ENCODE measurements at regions not wholly inside any gene's neighbourhood (a gene's known extent, or its start where the extent isn't known, plus 50 kb on each side); places are given as distances from the start of the nearest gene placed in this dataset.

GRCh38 chr17:79545251-79546005 lies 65.4 kb downstream of the RBFOX3 start:
- DNase-seq (ENCODE audit: low spot score) (no peak), ATAC-seq (ENCODE audit: low FRiP score) (no peak)
- TF ChIP-seq, protein P1, sequence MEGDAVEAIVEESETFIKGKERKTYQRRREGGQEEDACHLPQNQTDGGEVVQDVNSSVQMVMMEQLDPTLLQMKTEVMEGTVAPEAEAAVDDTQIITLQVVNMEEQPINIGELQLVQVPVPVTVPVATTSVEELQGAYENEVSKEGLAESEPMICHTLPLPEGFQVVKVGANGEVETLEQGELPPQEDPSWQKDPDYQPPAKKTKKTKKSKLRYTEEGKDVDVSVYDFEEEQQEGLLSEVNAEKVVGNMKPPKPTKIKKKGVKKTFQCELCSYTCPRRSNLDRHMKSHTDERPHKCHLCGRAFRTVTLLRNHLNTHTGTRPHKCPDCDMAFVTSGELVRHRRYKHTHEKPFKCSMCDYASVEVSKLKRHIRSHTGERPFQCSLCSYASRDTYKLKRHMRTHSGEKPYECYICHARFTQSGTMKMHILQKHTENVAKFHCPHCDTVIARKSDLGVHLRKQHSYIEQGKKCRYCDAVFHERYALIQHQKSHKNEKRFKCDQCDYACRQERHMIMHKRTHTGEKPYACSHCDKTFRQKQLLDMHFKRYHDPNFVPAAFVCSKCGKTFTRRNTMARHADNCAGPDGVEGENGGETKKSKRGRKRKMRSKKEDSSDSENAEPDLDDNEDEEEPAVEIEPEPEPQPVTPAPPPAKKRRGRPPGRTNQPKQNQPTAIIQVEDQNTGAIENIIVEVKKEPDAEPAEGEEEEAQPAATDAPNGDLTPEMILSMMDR (IDR thresholded peaks at IDR 0.05), result no peak

- ATAC-seq (ENCODE audit: low FRiP score) (no peak), DNase-seq (ENCODE audit: low spot score) (no peak)
- TF ChIP-seq, protein P1 (IDR thresholded peaks at IDR 0.05), result no peak
These were observed 66.5 kb downstream of the RBFOX3 start for GRCh38 chr17:79544142-79544914.

- TF ChIP-seq, protein P1 (IDR thresholded peaks at IDR 0.05), result no peak
- DNase-seq (ENCODE audit: low spot score) (no peak), ATAC-seq (ENCODE audit: low FRiP score) (no peak)
These were observed 67.3 kb downstream of the RBFOX3 start for GRCh38 chr17:79543531-79543930.

DNA sequence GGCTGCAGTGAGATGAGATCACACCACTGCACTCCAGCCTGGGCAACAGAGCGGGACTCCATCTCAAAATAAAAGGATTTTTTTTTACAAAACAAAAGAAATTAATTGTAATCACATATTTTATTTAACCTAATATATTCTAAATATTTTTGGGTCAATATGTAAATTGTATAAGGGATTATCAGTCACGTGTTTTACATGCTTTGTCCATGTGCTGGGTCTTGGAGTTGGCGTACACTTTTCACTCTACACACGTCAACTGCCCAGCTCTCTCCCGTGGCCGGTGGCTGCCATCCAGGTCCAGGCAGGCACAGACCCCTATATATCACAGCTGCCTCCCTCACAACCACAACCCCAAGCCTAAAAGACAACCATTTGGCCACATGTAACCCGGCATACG lies 68.1 kb downstream of the RBFOX3 start:
- DNase-seq (ENCODE audit: low spot score), result no peak
- TF ChIP-seq, protein P1 (IDR thresholded peaks at IDR 0.05), result no peak

GRCh38 chr17:79541056-79541850 lies 69.6 kb downstream of the RBFOX3 start:
- DNase-seq (ENCODE audit: low spot score) (no peak), ATAC-seq (ENCODE audit: low FRiP score) (no peak)
- TF ChIP-seq, protein P1 (IDR thresholded peaks at IDR 0.05), result no peak

More for the DNA sequence above, 68.1 kb downstream of the RBFOX3 start:
- ATAC-seq (ENCODE audit: low FRiP score), result no peak

- DNase-seq (ENCODE audit: low spot score), result no peak
- TF ChIP-seq, protein P1 (IDR thresholded peaks at IDR 0.05), result no peak
- ATAC-seq (ENCODE audit: low FRiP score), result no peak
These were observed 70.7 kb downstream of the RBFOX3 start for GRCh38 chr17:79539944-79540705.
